Retinal pigment epithelial cell (primary cell): ENCODE measurements at regions not wholly inside any gene's neighbourhood (a gene's known extent, or its start where the extent isn't known, plus 50 kb on each side); places are given as distances from the start of the nearest gene placed in this dataset.

ENCODE experiments used
- DNase-seq: peaks from one replicate; pipeline ENCODE4 v3.0.0-alpha.2; 2010; ENCODE audit warnings: low read depth
- H3K4me3 ChIP-seq: 2 replicates; pipeline ENCODE4 v1.5.1; 2011; ENCODE audit warnings: mild to moderate bottlenecking, low read length, control low read depth, moderate library complexity
- CTCF ChIP-seq: conservative IDR thresholded peaks from 2 replicates; pipeline ENCODE4 v1.5.1; 2011; ENCODE audit warnings: low read depth, low read length, control low read depth, inconsistent platforms

- TF ChIP-seq CTCF = no peak
Observed at GRCh38 chr12:114866331-114866730, 182.4 kb upstream of the TBX3 start.

GRCh38 chr12:114864837-114865551, 181.0 kb upstream of the TBX3 start:
- no peak for DNase-seq
- no peak for TF ChIP-seq CTCF
- H3K4me3 ChIP-seq = no peak overlapping the region

More at GRCh38 chr12:114866331-114866730, 182.4 kb upstream of the TBX3 start:
- DNase-seq = no peak
- H3K4me3 ChIP-seq = no peak overlapping the region

GRCh38 chr12:114863911-114864310, 179.9 kb upstream of the TBX3 start:
- DNase-seq = no peak
- no peak overlapping the region for H3K4me3 ChIP-seq
- no peak for TF ChIP-seq CTCF

DNA sequence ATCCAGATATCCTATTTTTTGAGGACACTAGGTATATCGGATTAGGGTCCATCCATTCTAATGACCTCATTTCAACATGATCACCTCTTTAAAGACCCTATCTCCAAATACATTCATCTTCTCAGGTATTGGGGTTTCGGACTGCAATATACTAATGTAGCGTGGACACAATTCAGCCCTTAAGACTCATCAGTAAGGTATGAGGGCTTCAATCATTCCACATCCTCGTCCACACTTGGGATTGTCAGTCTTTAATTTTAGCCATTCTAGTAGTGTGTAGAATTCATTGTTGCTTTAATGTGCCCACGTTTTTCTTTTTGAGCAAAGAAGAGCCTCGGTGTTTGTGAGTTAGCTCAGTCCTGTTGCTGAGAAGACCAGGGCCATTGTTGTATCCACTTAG, 177.0 kb upstream of the TBX3 start:
- H3K4me3 ChIP-seq = no peak overlapping the region
- no peak for TF ChIP-seq CTCF

DNA sequence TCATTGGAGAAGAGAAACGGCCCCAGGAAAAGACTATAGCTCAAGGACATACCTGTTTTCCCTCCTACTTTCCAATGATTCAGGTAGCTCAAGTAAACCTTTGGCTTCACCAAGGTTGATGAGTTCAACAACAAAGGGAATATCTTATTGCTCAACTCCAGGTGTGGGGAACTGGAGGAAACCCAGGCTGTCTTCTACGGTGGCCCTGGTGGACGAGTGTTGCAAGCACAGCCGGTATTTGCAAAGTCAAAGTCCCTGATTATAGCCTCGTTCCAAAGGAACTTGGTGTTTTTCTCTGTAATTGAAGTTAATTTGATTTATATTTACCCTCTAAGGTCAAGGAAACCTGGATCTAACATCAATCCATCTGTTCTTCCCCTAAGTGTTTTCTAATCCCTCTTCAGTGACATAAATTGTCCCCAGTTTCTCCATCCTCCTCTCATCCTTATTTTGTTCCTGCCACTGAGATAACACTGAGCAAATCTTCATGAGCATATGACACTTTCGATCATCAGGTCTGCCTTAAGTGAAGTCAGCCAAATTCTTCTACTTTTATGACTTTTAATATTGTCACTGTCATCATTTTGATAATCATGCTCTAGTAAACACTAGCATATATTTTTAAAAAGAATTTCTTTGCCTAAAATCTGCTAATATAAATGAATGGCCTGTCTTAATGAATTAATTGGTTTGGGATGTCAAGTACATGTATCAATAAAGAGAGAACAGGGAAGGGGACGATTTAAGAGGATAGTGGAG, 174.6 kb upstream of the TBX3 start:
- H3K4me3 ChIP-seq = no peak overlapping the region
- no peak for DNase-seq
- TF ChIP-seq CTCF = peak; percentile 7

More for the DNA sequence above, 177.0 kb upstream of the TBX3 start:
- DNase-seq = no peak

DNA sequence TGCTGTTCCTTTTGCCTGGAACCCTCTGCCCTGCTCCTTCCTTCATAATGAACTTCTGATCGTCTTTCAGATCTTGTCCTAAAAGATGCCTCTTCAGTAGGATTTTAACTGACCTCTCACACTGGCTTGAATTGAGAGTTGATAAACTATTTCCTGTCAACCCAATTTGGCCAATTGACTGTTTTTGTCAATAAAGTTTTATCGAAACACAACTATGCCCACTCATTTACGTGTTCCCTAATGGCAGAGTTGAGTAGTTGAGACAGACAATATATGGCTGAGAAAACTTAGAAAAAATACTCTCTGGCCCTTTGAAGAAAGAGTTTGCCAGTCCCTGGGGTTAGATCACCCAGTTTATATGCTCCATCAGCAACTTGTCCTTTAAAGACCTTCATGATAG, 171.7 kb upstream of the TBX3 start:
- DNase-seq = no peak
- no peak overlapping the region for H3K4me3 ChIP-seq
- TF ChIP-seq CTCF = no peak
